ENCODE measurements at regions not wholly inside any gene's neighbourhood (a gene's known extent, or its start where the extent isn't known, plus 50 kb on each side); places are given as distances from the start of the nearest gene placed in this dataset.

GRCh38 chr7:45447296-45447695 lies 126.9 kb upstream of the ADCY1 start:
- Histone ChIP-seq H3K4me1 (ENCODE audit: insufficient read depth, insufficient read length) (no peaks in the 10 kb centered on the region), H3K9ac (ENCODE audit: insufficient read length, low read depth) (no peak overlapping the region), H3K4me3 (ENCODE audit: insufficient read length, low read depth) (no peak overlapping the region), H3K36me3 (ENCODE audit: insufficient read depth, insufficient read length, low read length) (no peaks in the 10 kb centered on the region), H3K27me3 (ENCODE audit: insufficient read depth, insufficient read length) (no peaks in the 10 kb centered on the region), H3K9me3 (ENCODE audit: insufficient read depth, low read length) (0 out of 2 replicates have a peak, but pooled peaks cover 6% of the 10 kb centered on the region)
- DNase-seq (ENCODE audit: low read depth, low spot score) = no peak
- no peak for TF ChIP-seq ZNF274 (IDR thresholded peaks at IDR 0.05; ENCODE audit: low read depth, low read length)
- TF ChIP-seq SUZ12 (IDR thresholded peaks at IDR 0.05; ENCODE audit: extremely low read depth, insufficient read depth, insufficient read length) = no peak
- no peak for TF ChIP-seq YY1 (IDR thresholded peaks at IDR 0.05; ENCODE audit: insufficient read depth, insufficient read length)

DNA sequence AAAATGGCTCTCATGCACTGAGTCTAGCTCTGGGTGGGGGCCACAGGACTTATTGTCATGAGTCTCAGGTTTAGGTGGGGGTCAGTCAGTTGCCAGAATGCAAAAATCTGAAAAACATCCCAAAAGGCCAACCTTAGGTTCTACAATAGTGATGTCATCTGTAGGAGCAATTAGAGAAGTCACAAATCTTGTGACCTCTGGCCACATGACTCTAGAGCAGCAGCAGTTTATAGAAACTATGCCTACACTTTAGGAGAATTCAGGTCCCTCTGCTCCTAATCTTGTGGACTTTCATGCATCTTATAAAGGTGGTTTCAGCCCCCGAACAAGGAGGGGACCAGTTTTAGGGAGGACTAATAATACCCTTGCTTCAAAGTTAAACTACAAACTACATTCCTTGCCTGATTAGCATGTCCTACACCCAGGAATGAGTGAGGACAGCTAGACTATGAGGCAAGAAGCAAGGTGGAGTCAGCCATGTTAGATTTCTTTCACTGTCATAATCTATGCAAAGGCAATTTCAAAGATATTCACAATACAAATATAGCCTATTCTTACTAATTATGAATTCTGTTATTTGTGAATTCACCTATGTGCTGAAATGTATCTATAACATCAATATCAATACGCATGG lies 123.5 kb upstream of the ADCY1 start:
- H3K27me3 ChIP-seq (ENCODE audit: insufficient read depth, insufficient read length) = no peaks in the 10 kb centered on the region
- TF ChIP-seq ZNF274 (IDR thresholded peaks at IDR 0.05; ENCODE audit: low read depth, low read length) (no peak), YY1 (IDR thresholded peaks at IDR 0.05; ENCODE audit: insufficient read depth, insufficient read length) (no peak), SUZ12 (IDR thresholded peaks at IDR 0.05; ENCODE audit: extremely low read depth, insufficient read depth, insufficient read length) (no peak)
- H3K36me3 ChIP-seq (ENCODE audit: insufficient read depth, insufficient read length, low read length) = no peaks in the 10 kb centered on the region
- no peak overlapping the region for H3K9ac ChIP-seq (ENCODE audit: insufficient read length, low read depth)
- 0 out of 2 replicates have a peak, but pooled peaks cover 6% of the 10 kb centered on the region for H3K9me3 ChIP-seq (ENCODE audit: insufficient read depth, low read length)
- no peak for DNase-seq (ENCODE audit: low read depth, low spot score)
- H3K4me1 ChIP-seq (ENCODE audit: insufficient read depth, insufficient read length) = no peaks in the 10 kb centered on the region
- H3K4me3 ChIP-seq (ENCODE audit: insufficient read length, low read depth) = no peak overlapping the region

DNA sequence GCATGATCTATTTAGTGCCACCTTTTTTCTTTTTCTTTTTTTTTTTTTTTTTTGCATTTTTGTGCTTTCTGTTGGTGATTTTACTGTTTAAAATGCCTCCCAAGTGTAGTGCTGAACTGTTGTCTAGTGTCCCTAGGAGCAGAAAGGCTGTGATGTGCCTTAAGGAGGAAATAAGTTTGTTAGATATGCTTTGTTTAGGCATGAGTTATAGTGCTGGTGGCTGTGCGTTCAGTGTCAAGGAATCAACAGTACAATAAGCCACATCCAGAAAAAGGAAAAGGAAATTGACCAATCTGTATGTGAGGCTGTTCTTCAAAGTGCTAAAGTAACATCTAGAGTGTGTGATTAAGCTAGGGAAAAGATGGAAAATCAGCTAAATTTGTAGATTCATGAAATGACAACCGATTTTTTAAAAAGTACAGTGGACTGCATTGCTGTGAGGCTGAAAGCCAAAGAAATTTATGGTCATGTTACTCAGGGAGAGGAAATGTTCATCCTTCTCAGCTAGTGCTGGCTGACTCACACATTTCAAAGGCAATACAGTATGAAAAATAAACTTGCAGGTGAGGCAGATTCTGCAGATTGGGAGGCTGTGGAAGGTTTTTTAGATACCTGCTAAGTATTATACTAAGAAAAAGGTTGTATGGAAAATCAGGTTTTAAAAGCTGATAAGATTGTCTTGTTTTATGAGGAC lies 122.7 kb upstream of the ADCY1 start:
- Histone ChIP-seq H3K4me3 (ENCODE audit: insufficient read length, low read depth) (no peak overlapping the region), H3K27me3 (ENCODE audit: insufficient read depth, insufficient read length) (no peaks in the 10 kb centered on the region), H3K4me1 (ENCODE audit: insufficient read depth, insufficient read length) (no peaks in the 10 kb centered on the region), H3K9ac (ENCODE audit: insufficient read length, low read depth) (no peak overlapping the region), H3K9me3 (ENCODE audit: insufficient read depth, low read length) (0 out of 2 replicates have a peak, but pooled peaks cover under 1% of the 10 kb centered on the region), H3K36me3 (ENCODE audit: insufficient read depth, insufficient read length, low read length) (no peaks in the 10 kb centered on the region)
- no peak for DNase-seq (ENCODE audit: low read depth, low spot score)
- TF ChIP-seq YY1 (IDR thresholded peaks at IDR 0.05; ENCODE audit: insufficient read depth, insufficient read length) (no peak), ZNF274 (IDR thresholded peaks at IDR 0.05; ENCODE audit: low read depth, low read length) (no peak), SUZ12 (IDR thresholded peaks at IDR 0.05; ENCODE audit: extremely low read depth, insufficient read depth, insufficient read length) (no peak)

GRCh38 chr7:45454771-45455170 lies 119.4 kb upstream of the ADCY1 start:
- TF ChIP-seq SUZ12 (IDR thresholded peaks at IDR 0.05; ENCODE audit: extremely low read depth, insufficient read depth, insufficient read length) (no peak), ZNF274 (IDR thresholded peaks at IDR 0.05; ENCODE audit: low read depth, low read length) (no peak), YY1 (IDR thresholded peaks at IDR 0.05; ENCODE audit: insufficient read depth, insufficient read length) (no peak)
- Histone ChIP-seq H3K9ac (ENCODE audit: insufficient read length, low read depth) (no peak overlapping the region), H3K9me3 (ENCODE audit: insufficient read depth, low read length) (no peaks in the 10 kb centered on the region), H3K4me1 (ENCODE audit: insufficient read depth, insufficient read length) (no peaks in the 10 kb centered on the region), H3K36me3 (ENCODE audit: insufficient read depth, insufficient read length, low read length) (no peaks in the 10 kb centered on the region), H3K4me3 (ENCODE audit: insufficient read length, low read depth) (no peak overlapping the region), H3K27me3 (ENCODE audit: insufficient read depth, insufficient read length) (no peaks in the 10 kb centered on the region)
- no peak for DNase-seq (ENCODE audit: low read depth, low spot score)

DNA sequence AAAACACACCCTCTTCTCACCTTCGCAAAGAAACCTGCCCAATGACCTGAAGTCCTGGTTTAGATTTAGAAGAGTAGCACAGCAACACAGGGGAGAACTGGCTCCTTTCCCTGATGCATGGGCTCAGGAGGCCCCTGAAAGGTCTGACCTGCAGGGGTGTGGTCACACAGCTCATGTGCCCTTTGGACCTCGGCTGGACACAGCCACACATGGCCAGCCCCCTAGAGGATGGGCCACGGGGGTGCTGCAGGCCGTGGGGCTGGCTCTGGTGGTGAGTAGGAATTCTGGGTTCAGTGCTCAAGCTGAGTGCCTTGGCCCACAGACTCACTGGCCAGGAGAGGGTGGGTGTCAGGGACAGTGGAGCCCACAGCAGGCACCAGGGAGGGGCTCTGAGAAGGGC lies 118.5 kb upstream of the ADCY1 start:
- Histone ChIP-seq H3K4me1 (ENCODE audit: insufficient read depth, insufficient read length) (no peaks in the 10 kb centered on the region), H3K4me3 (ENCODE audit: insufficient read length, low read depth) (no peak overlapping the region)

GRCh38 chr7:45456105-45456504 lies 118.1 kb upstream of the ADCY1 start:
- TF ChIP-seq SUZ12 (IDR thresholded peaks at IDR 0.05; ENCODE audit: extremely low read depth, insufficient read depth, insufficient read length) = no peak
- no peak for TF ChIP-seq YY1 (IDR thresholded peaks at IDR 0.05; ENCODE audit: insufficient read depth, insufficient read length)
- Histone ChIP-seq H3K9ac (ENCODE audit: insufficient read length, low read depth) (no peak overlapping the region), H3K36me3 (ENCODE audit: insufficient read depth, insufficient read length, low read length) (no peaks in the 10 kb centered on the region), H3K9me3 (ENCODE audit: insufficient read depth, low read length) (no peaks in the 10 kb centered on the region), H3K4me1 (ENCODE audit: insufficient read depth, insufficient read length) (no peaks in the 10 kb centered on the region), H3K4me3 (ENCODE audit: insufficient read length, low read depth) (no peak overlapping the region), H3K27me3 (ENCODE audit: insufficient read depth, insufficient read length) (no peaks in the 10 kb centered on the region)
- no peak for DNase-seq (ENCODE audit: low read depth, low spot score)

More for the DNA sequence above, 118.5 kb upstream of the ADCY1 start:
- Histone ChIP-seq H3K9ac (ENCODE audit: insufficient read length, low read depth) (no peak overlapping the region), H3K9me3 (ENCODE audit: insufficient read depth, low read length) (no peaks in the 10 kb centered on the region), H3K36me3 (ENCODE audit: insufficient read depth, insufficient read length, low read length) (no peaks in the 10 kb centered on the region), H3K27me3 (ENCODE audit: insufficient read depth, insufficient read length) (no peaks in the 10 kb centered on the region)
- no peak for DNase-seq (ENCODE audit: low read depth, low spot score)
- TF ChIP-seq ZNF274 (IDR thresholded peaks at IDR 0.05; ENCODE audit: low read depth, low read length) (no peak), YY1 (IDR thresholded peaks at IDR 0.05; ENCODE audit: insufficient read depth, insufficient read length) (no peak), SUZ12 (IDR thresholded peaks at IDR 0.05; ENCODE audit: extremely low read depth, insufficient read depth, insufficient read length) (no peak)

- no peak overlapping the region for H3K9ac ChIP-seq (ENCODE audit: insufficient read length, low read depth)
- no peaks in the 10 kb centered on the region for H3K9me3 ChIP-seq (ENCODE audit: insufficient read depth, low read length)
- H3K4me1 ChIP-seq (ENCODE audit: insufficient read depth, insufficient read length) = no peaks in the 10 kb centered on the region
- TF ChIP-seq SUZ12 (IDR thresholded peaks at IDR 0.05; ENCODE audit: extremely low read depth, insufficient read depth, insufficient read length) (no peak), ZNF274 (IDR thresholded peaks at IDR 0.05; ENCODE audit: low read depth, low read length) (no peak), YY1 (IDR thresholded peaks at IDR 0.05; ENCODE audit: insufficient read depth, insufficient read length) (no peak)
- no peaks in the 10 kb centered on the region for H3K27me3 ChIP-seq (ENCODE audit: insufficient read depth, insufficient read length)
- H3K4me3 ChIP-seq (ENCODE audit: insufficient read length, low read depth) = no peak overlapping the region
- no peak for DNase-seq (ENCODE audit: low read depth, low spot score)
- no peaks in the 10 kb centered on the region for H3K36me3 ChIP-seq (ENCODE audit: insufficient read depth, insufficient read length, low read length)
These were observed 117.2 kb upstream of the ADCY1 start for GRCh38 chr7:45456747-45457524.
